NCI-H69 (cell line): ENCODE measurements at regions not wholly inside any gene's neighbourhood (a gene's known extent, or its start where the extent isn't known, plus 50 kb on each side); places are given as distances from the start of the nearest gene placed in this dataset.

Experiments
- DNase-seq: peaks from one replicate; lab custom pipeline; 2025; lab: John Stamatoyannopoulos, UW

- DNase-seq = peak; percentile 43
Measured at GRCh38 chr4:14787894-14788293, 214.4 kb upstream of the CPEB2 start.

DNA sequence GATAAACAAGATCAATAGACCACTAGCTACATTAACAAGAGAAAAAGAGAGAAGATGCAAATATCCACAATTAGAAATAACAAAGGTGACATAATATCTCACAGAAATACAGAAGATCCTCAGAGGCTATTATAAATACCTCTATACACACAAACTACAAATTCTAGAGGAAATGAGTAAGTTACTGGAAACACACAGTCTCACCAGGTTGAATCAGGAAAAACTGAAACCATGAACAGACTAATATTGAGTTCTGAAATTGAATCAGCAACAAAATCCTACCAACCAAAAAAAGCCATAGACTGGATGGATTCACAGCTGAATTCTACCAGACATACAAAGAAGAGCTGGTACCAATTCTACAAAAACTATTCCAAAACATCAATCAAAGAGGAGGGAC, 211.8 kb upstream of the CPEB2 start:
- DNase-seq = no peak

DNA sequence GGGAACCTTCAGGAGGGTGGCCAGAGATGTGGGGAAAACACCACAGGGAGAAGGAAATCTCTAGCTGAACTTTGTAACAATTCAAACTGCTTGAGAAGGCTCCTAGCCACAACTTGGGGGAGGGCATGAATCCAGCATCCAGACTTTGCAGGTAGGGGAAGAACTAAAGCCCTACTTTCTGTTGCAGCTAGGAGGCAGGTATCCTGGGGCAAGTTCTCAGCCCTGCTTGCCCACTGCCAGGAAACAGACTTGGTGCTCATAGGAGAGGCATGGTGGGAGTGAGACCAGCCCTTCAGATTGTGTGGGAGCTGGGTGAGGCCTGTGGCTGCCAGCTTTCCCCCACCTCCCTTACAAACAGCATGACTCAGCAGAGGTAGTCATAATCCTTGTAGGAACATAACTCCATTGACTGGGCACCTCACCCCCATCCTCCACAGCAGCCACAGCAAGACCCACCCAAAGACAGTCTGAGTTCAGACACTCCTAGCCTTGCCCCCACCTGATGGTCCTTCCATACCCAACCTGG, 209.5 kb upstream of the CPEB2 start:
- no peak for DNase-seq

- DNase-seq = no peak
Measured at GRCh38 chr4:14800977-14801376, 201.3 kb upstream of the CPEB2 start.

- no peak for DNase-seq
Measured at GRCh38 chr4:14802596-14802995, 199.7 kb upstream of the CPEB2 start.

DNA sequence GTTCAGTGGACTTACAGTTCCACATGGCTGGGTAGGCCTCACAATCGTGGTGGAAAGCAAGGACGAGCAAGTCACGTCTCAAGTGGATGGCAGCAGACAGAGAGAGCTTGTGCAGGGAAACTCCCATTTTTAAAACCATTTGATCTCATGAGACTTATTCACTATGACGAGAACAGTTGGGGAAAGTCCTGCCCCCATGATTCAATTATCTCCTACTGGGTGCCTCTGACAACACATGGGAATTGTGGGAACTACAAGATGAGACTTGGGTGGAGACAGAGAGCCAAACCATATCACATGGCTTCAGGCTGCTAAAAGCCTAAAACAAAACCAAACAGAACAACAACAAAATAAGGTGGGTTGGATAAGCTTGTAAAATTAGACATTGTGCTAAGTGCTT, 194.4 kb upstream of the CPEB2 start:
- DNase-seq = no peak

DNA sequence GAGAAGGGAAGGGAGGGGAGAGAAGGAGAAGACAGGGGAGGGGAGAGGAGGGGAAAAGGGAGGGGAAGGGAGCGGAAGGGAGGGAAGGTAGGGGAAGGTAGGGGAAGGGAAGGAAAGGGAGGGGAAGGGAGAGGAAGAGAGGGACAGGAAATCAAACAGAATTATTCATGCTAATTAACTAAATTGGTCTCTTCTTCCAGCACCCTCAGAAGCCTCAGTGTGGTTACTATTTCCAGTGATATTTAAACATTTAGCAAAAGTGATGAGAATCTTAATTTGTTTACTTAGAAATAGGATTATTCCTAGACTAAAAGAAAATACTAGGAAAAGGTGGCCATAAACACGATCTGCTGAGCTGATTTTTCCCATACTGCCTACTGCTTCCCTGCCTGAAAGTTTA, 193.1 kb upstream of the CPEB2 start:
- DNase-seq = peak; percentile 9

DNA sequence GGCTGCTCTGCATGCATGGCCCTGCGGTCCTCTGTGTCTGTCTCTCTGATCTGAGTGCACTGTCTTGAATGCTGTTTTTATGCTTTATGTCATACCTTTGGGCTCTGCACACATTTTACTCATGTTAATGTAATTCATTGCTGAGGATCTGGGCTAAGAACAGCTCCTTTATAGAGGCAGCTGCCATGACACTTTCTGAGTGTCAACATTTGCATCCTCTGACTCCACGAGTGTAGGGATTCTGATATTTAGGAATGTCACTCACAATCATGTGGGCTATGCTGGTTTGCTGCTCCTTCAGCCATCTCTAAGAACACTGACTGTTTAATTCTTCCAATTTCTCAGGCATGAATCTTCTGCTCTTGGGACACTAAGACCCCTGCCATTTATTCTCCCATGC, 192.2 kb upstream of the CPEB2 start:
- no peak for DNase-seq

GRCh38 chr4:14810568-14810967, 191.7 kb upstream of the CPEB2 start:
- DNase-seq = no peak

DNA sequence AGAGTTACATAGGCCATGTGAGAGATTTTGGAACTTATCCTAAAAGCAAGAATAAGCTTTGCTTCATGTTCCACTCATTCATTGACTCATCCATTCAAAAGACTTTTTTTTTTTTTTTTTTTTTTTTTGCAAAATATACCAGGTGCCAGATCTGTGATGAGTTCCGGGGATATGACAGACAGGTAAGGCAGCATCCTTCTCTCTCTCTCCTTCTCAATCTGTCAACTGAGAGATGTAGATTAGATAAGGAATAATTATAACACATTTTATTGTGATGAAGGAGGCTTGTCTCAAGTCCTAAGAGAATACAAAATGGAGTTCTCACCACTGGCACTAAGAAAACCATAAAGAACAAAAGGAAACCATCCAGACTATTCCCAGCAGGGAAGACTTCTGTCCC, 190.2 kb upstream of the CPEB2 start:
- no peak for DNase-seq

- DNase-seq = no peak
Measured at GRCh38 chr4:14816623-14817261, 185.5 kb upstream of the CPEB2 start.

- no peak for DNase-seq
Measured at GRCh38 chr4:14824189-14824588, 178.1 kb upstream of the CPEB2 start.

DNA sequence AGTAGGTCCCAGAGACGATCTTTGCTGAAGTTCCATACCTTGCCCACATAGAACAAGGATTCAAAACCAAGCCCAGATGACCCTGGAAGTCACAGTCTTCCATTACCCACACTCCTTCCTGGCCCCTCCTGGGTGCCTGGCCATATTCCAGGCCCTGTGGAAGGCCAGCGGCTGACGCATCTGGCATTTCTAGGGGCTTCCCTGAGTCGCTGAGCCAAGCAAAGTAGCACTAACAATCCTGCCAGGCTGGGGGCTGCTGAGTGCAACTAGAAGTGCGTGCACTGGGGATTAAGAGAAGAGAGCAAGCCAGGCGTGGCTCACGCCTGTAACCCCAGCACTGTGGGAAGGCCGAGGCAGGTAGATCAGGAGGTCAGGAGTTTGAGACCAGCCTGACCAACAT, 175.2 kb upstream of the CPEB2 start:
- DNase-seq = no peak

GRCh38 chr4:14829795-14830194, 172.5 kb upstream of the CPEB2 start:
- no peak for DNase-seq

- no peak for DNase-seq
Measured at GRCh38 chr4:14831416-14831815, 170.9 kb upstream of the CPEB2 start.

GRCh38 chr4:14833053-14833452, 169.2 kb upstream of the CPEB2 start:
- no peak for DNase-seq

- no peak for DNase-seq
Measured at GRCh38 chr4:14834382-14834781, 167.9 kb upstream of the CPEB2 start.

DNA sequence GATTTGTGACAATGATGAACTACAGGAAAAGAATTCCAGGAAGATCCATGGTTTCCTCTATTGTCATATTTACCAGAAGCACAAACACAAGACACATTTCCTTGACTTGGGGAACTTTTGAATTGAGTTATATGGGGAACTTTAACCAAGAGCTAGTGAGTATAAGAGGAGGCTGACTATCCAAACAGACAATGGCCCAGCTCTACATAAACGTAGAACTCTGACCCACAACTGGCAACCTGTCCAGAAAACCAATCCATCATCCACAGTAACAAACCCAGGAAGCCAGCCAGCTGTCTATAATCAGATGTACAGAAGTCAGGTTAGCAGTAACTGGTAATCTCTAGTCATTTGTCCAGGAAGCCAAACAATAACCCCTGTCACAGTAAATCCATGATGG, 167.0 kb upstream of the CPEB2 start:
- DNase-seq = peak; percentile 10

DNA sequence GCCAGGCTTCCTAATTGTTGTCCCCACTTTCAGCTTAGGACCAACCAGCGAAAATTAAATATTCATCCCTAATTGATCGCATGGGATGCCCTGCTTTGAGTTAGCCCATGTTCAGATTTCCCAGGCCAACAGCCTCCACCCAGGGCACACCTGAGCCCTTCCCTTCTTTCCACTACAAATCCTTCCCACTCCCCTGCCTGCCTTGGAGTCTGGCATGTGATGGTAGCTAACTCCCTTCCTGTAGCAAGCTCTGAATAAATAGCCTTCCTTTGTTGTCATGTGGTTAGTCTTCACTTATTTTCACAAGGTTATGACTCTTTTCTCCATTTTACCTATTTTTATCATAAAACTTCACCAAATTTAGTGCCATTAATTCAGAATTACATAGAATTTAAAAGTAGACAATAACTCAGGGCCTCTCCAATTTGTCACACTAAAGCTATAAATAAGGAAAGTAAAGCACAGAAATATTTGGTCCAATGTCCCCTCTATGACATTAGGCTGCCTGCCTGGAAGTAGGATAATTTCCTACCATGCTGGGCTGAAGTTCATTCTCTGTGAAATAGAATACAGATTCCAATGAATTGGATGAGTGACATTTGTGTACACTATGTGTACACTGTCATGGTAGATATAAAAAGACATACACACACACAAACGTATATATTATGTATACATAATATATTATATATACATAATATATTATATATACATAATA, 166.4 kb upstream of the CPEB2 start:
- peak; percentile 7 for DNase-seq

DNA sequence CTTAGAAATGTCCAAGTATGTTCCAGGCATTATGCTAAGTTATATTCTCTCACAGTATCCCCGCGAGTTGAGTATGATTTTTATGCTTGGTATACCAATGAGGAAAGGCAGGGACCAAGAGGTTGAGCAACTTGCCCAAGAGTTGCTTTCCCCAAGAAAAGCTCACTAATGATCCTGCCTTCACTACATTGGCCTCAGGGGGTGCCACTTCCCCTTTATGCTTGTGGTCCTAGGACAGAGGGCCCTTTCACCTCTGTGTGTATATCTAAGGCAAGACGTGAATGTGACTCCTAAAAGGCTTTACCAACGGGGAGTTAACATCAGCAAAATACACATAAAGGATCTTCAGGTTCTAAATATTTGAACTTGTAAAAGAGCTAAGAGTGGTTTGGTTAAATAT, 164.4 kb upstream of the CPEB2 start:
- no peak for DNase-seq

DNA sequence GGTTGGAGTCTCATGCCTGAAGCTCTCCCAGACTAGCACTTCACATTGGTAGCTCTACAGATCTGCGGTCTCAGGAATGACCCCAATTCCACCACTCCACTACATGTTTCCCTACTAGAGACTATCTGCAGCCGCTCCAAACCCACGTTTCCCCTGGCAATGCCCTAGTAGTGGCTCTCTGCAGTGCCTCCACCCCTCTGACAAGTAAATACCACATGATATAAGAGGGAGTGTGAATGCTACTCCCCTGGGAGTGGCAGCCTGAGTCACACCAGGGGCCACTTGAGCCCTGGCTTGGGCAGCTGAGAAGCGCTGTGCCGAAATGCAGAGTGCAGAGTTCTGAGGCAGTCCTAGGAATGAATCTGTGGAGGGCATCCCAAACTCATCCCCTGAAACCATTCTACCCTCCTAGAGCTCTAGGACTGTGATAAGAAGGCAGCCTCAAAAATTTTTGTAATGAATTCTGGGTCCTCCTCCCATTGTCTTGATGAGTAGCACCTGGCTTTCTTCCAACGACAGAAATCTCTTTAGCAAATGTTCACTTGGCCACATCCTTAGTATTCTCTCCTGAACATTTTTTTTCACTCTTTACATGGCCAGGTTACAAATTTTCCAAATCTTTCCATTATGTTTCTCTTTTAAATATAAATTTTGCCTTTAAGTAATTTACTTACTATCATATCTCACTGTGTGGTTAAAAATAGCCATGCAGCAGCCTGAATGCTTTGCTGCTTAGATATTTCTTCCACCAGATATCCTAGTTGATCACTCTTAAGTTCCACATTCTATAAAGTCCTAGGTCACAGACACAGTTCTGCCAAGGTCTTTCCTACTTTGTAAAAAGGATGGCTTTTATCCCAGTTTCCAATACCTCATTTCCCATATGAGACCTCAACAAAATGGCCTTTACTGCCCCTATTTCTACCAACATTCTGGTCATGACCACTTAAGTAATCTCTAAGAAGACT, 160.2 kb upstream of the CPEB2 start:
- DNase-seq = peak; percentile 67

DNA sequence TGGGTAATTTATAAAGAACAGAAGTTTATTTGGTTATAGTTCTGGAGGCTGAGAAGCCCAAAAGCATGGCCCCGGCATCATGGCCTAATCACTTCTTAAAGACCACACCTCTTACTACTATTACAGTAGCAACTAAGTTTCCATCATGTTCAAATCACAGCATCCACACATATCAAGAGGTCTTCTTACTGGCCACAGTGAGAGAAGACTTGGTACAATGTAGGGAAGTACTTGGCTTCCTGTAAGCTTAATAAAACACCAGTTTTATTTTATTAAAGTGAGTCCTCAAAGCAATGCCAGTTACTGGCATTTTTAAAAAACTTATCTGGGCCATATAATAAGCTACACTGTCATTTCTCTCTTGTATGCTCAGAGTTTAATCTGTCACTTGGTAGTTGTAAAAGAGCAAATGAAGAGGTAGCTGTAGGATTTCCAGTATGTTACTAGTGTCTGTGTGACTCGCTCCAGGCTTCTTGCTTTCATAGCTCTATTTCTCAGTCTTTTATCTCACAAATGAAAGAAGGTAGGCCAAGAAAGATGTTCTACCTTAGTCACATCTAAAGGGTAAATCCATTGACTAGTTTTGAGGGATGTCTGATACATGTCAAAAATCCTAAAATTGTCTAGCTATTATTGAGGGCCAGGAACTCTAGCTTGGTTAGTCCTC, 159.2 kb upstream of the CPEB2 start:
- no peak for DNase-seq
